Omental fat pad (tissue), 3 donors: ENCODE measurements at regions not wholly inside any gene's neighbourhood (a gene's known extent, or its start where the extent isn't known, plus 50 kb on each side); places are given as distances from the start of the nearest gene placed in this dataset.
A peak's percentile ranks its signal among the peaks of the same experiment; 100 is the strongest.

Experiments
- ATAC-seq: fragments of 150-250 bp; one replicate; pipeline ENCODE4 v1.9.1; 2016; ENCODE audit warnings: mild to moderate bottlenecking, moderate library complexity; ENCODE audit not compliant: low FRiP score
- DNase-seq: peaks from one replicate; pipeline ENCODE4 v3.0.0-alpha.2; 2019; ENCODE audit warnings: low spot score
- CTCF ChIP-seq, 3 donors: fragments of 450-650 bp; IDR thresholded peaks; one replicate each; pipeline ENCODE4 v1.5.1; 2016 to 2017; ENCODE audit warnings: antibody characterized with exemption in 3 of 3, mild to moderate bottlenecking in 3 of 3, moderate library complexity in 2 of 3

GRCh38 chr17:77778636-77779489 is 179.6 kb upstream of the TNRC6C start:
- peak; percentile 75 for ATAC-seq
- TF ChIP-seq CTCF (IDR thresholded peaks at IDR 0.05): no peak
- DNase-seq: no peak

GRCh38 chr17:77779711-77780539 is 178.6 kb upstream of the TNRC6C start:
- ATAC-seq (no peak), DNase-seq (no peak)
- TF ChIP-seq CTCF (IDR thresholded peaks at IDR 0.05): no peak

- DNase-seq: no peak
- TF ChIP-seq CTCF (IDR thresholded peaks at IDR 0.05): no peak
- ATAC-seq: no peak
Measured at GRCh38 chr17:77781536-77781935, 177.0 kb upstream of the TNRC6C start.

GRCh38 chr17:77782201-77782600 is 176.3 kb upstream of the TNRC6C start:
- no peak for DNase-seq
- ATAC-seq: no peak
- no peak for TF ChIP-seq CTCF (IDR thresholded peaks at IDR 0.05)

GRCh38 chr17:77782611-77783010 is 175.9 kb upstream of the TNRC6C start:
- TF ChIP-seq CTCF (IDR thresholded peaks at IDR 0.05): no peak
- no peak for DNase-seq
- ATAC-seq: no peak

- DNase-seq (no peak), ATAC-seq (no peak)
- TF ChIP-seq CTCF (IDR thresholded peaks at IDR 0.05): no peak
Measured at GRCh38 chr17:77783991-77784820, 174.3 kb upstream of the TNRC6C start.
